NCI-H524 (cell line): ENCODE measurements at regions not wholly inside any gene's neighbourhood (a gene's known extent, or its start where the extent isn't known, plus 50 kb on each side); places are given as distances from the start of the nearest gene placed in this dataset.
A peak's percentile ranks its signal among the peaks of the same experiment; 100 is the strongest.
"Not testable (repeated sequence)": the region's sequence is repeated elsewhere in the genome, so short reads cannot be mapped to it uniquely, and the experiment has no call there.

Experiments used
- DNase-seq, 2 experiments: peaks; one replicate each; lab custom pipeline; 2025; lab: John Stamatoyannopoulos, UW

DNA sequence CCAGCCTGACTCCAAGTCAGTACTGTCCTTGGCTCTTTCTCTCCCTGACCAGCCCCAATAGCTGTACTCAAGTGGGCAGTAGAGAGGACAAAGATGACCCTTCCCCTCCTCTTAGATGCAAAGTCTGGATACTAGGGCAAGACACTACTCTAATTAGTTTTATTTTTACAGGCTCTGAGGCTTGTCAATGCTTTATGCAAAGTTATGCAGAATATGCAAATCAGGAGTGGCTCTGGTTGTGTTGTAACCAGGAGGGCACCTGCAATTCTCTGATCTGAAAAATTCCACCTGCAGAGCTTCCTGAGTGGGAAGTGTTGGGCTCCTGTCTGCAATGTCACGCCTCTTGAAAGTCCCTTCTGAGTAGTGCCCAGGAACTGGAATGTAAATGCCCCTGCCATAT, 201.5 kb downstream of the RGS3 start:
- no peak for DNase-seq

DNA sequence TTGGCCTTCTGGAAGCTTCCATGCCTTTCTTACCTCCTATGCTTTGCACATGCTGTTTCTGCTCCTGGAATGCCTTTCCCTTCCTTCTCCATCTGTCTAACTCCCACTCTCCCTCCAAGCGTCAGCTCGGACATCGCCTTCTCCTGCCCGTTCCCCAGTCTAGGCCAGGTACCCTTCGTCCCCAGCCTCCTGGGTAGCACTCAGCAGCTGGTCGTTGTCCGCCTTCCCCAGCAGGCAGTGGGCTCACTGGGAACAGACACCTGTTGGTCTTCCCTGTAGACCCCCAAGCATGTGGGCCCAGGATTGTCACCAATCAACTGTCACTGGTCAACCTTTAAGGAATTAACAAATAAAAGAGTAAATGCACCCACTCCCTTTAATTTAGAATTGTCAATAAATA, 202.2 kb downstream of the RGS3 start:
- no peak for DNase-seq

DNA sequence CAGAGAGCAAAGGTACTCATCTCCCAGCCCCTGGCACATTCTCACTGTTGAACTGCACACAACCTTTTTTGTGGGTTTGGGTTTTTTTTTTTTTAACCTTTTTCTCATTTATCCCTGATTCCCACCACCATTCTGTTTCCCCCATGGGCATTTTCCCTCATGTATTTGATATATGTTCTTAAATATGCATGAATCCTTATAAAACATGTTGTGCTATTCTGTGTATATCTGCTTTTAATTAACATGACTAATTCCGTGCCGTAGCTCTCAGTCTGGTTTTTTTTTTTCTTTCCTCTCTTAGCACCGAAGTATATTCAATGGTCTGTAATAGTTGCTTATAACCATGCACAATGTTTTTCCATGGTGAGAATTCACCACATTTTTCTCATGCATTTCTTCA, 204.5 kb downstream of the RGS3 start:
- DNase-seq = no peak

DNA sequence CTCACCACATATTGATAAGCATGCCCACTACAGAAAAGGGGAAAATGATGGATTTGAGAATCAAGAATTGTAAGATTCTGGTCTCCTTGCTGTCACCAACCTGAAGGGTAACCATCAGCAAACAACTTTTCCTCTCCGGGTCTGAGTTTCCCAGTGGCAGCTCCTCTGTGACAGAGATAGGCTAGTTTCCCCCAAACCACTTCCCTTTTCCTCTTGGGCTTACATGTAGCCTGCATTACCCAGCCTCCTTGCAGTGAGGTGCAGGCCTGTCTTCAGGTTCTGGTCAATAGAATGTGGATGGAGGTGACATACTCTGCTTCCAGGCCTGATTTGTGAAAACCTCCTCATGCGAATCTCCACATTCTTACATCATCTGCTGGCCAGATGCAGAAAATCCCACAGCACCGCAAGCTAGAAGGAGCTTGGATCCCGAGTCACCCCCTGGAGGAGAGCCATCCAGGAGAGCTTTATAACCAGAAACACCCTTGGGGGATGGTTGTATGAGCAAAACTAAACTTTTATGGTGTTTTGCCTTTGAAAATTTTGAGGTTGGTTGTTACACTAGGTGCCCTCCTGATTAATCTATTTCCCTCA, 206.1 kb downstream of the RGS3 start:
- no peak for DNase-seq

DNA sequence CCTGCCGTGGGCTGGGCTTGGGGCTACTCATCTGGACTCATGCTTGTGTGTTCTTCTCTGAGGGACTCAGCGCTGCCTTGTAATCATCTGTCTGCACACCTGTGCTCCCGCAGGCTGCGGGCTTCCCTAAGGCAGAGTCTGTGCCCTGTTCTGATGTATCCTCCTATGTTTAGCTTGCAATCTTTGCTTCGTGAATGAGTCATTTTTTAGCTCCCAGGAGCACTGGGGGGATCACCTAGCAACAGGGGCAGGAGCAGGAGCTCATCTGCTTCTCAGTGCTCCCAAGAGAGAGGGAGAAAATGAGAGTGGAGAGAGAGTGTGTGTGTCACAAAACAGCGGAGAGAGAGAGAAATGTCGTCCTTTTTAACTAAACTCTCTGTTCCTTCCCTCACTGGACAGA, 202.4 kb upstream of the ZNF618 start:
- DNase-seq = no peak

DNA sequence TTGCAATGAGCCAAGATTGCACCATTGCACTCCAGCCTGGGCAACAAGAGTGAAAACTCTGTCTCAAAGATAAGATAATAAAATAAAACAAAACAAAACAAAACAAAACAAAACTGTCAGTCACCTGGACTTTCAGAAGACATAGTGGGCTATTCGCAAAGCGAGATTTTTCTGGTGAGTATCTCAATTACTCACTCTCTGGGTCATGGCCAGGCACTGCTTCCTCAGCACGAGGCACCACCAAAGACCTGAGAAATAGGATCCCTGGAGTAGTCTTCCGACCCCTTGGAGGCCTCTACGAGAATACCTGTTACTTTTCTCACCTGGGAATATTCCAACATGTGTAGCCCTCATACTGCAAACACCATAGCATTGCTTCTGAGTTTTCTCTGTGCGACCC, 201.7 kb upstream of the ZNF618 start:
- no peak for DNase-seq

DNA sequence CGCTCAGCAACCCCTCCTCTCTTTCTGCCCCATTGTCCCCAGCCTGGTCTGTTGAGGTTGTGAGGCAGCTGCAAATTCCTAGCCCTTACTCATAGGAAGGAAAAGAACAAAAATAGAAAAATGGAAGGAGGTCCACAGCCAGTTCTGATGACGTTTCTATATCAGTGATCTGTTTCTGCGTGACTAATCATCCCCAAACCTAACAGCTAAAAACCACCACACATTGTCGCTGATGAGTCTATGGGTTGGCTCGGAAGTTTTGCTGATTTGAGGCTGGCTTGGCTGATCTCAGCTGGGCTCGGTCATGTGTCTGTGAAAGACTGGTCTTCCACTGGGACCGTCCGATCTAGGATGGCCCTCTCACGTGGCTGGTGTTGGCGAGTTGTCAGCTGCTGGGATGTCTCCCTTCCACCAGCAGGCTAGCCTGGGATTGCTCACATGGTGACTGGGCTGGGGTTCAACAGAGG, 200.6 kb upstream of the ZNF618 start:
- no peak for DNase-seq

DNA sequence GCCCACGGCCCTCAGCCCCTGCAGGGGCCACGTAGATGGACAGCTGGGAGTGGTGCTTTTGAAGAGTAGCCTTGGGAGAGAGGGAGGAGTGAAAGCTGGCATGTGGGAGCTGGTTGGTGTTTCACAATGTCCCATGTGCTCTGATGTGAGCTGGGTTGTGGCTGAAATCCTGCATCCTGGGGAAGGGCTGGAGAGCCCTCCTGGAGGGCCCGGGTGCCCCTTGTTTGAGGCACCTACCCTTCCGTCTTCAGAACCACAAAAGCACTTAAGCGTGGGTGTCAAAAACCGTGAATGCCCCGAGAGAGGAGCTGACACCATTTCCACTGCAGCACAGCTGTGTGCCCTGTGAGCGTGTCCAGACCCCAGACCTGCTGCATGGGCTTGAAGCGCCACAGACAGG, 199.1 kb upstream of the ZNF618 start:
- no peak for DNase-seq

DNA sequence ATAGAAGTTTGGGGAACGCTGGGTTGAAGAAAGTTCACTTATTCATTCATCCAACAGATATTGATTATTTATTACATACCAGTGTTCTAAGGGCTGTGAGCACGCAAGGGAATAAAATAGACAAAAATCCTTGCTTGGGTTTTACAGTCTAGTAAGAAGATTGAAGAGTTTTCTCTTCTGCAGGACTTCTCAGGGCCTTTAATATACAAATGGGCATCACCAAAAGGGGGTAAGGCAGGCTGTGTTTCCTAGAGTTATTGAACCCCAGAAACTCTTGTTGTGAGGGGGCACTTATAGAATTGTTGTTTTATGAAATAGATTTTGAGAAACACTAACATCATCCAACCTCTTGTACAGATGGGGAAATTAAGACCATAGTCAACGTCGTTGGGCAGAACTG, 198.5 kb upstream of the ZNF618 start:
- DNase-seq = no peak

DNA sequence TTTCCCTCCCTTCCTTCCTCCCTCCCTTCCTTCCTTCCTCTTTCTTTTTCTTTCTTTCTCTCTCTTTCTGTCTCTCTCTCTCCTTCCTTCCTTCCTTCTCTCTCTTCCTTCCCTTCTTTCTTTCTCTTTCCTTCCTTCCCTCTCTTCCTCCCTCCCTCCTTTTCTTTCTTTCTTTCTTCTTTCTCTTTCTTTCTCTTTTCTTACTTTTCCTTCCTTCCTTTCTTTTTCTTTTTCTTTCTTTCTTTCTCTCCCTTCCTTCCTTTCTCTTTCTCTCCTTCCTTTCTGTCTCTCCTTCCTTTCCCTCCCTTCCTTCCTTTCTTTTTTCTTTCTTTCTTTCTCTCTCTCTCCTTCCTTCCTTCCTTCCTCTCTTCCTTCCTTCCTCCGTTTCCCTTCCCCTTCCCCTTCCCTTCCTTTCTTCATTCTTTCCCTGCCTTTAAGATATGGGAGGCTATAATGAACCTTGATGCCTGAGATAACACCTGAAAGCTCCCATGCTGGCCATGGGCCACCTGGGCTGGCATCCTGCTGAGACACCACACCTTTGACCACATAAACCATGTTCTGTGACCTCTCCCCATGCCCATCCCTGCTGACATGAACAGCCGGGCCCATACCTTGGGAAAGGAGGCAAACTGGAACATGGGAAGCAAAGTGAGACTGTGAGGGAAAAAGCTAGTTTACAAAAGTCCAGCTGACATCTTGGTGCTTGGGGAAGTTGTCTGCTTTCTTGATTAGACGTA, 197.8 kb upstream of the ZNF618 start:
- no peak for DNase-seq

DNA sequence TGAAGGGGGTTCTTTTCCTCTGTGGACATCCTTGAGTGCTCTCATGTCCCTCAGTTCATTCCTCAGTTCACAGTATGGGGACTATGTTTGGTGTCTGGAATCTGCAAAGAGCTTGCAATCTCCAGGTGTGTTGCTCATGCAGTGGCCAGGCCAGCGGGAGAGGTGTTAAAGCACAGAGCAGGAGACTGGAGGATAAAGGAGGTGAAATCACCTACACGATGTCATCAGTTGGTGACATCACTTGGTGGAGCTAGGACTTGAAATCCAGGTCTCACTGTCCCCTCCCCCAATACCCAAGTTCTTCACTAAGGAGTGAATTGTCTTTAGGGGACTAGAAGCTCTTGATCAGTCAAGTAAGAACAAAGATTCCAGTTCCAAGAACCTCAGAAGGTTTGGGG, 197.3 kb upstream of the ZNF618 start:
- no peak for DNase-seq

DNA sequence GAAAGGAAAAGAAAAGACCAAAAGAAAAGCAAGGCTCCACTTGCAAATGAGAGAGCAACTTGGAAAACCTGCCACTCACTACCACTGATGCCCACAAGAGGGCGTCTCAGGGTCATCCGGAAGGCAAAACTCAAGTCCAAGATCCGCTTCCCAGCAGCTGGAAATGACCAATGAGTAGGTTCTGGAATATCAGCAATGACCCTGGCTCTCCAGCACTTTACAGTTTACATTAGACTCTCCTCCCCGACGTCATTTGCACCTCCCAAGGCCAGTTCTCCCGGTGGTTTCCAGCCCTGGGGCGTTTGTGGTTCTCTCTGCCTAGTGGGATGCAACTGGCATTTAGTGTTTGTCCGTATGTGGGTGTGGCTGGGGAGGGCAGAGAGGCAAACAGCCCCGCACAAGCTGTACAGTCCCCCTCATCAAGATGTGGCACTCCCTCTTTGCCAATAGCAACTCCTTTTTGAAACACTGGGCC, 193.8 kb upstream of the ZNF618 start:
- DNase-seq = peak; percentile 70

DNA sequence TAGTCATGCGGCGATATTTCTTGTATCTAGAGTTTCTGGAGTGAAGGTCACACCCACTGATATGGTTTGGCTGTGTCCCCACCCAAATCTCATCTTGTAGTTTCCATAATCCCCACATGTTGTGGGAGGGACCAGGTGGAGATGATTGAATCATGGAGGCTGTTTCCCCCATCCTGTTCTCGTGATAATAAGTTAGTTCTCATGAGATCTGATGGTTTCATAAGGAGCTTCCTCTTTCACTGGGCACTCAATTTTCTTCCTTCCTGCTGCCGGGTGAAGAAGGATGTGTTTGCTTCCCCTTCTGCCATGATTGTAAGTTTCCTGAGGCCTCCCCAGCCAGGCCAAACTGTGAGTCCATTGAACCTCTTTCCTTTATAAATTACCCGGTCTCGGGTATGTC, 190.5 kb upstream of the ZNF618 start:
- not testable (repeated sequence) for DNase-seq

DNA sequence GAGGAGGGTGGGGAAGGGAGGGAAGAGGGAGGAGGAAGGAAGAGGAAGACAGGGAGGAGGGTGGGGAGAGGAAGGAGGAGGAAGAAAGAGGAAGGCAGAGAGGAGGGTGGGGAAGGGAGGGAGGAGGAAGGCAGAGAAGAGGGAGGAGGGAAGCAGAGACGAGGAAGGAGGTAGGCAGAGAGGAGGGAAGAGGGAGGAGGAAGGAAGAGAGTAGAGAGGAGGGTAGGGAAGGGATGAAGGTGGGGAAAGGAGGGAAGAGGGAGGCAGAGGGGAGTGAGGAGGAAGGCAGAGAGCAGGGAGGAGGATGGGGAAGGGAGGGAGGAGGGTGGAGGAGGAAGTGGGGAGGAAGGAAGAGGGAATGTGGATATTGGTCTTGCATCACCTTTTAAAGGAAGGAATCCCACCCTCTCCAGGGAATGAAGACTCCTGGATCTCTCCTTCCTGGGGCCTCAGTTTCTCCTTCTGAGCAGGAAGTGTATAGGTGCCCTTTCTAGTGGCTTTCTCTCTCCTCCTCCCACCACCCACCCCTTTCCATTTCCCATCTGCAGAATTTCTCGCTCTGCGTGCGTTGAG, 188.9 kb upstream of the ZNF618 start:
- no peak for DNase-seq

DNA sequence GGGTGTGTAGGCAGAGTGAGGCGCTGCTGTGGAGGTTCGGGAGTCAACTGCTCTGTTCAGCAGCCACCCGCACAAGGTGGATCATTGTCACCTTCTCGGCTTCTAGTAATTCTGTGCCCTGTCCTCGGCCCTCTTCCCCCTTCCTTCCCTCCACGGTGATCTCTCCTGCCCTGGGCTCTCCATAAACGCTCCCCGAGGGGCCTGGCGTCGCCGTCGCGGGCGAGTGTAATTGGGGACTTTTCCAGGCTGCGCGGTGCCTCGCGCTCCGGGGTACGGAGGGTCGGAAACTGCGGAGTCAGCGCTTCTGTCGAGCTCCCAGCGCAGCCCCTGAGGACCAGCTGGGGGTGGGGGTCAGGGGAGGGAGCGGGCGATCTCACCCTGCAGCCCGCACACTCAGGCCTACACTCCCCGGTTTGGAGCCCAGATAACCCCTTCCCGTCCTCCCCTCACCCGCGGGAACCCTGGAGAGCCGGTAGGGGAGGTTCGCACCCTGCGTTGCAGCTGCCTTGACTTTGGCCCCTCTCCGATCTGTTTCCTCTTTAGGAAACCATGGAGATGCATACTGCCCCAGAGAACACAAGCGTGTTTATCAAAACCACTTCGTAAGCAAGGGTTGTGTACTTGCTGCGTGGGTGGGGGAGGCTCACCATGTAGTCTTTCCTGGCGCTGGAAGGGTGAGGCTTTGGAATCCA, 188.3 kb upstream of the ZNF618 start:
- DNase-seq = peak in 1 of 2 experiments; percentile 36

DNA sequence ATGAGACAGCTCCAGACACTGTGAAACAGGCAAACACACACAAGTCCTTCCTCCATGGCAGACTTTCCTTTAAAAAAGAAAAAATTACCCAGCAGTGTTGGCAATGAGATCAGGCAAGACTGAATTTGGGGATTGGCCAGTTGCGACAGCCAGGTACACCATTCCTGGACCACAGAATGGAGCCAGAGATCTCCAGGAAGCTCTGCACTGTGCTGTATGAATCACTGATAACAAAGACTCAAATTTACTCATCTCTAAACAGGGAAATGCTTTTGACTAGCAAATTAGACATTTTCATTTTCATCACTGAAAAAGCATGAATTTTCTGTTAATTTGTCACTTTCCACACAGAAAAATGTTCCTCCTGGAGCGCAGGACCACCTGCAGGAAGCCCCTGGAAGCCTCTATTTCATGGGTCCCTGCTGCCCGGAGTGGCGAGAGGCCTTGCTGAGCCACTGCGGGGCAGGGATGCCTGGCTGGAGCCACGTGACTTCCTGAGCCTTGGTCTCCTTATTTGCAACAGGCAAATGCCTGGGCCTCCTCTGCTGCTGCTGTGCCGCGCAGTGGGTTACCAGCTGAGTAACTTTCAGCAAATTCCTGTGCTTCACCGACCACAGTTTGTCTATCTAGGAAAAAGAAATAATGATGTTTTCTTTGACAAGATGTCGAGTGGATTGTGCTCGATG, 185.9 kb upstream of the ZNF618 start:
- no peak for DNase-seq

DNA sequence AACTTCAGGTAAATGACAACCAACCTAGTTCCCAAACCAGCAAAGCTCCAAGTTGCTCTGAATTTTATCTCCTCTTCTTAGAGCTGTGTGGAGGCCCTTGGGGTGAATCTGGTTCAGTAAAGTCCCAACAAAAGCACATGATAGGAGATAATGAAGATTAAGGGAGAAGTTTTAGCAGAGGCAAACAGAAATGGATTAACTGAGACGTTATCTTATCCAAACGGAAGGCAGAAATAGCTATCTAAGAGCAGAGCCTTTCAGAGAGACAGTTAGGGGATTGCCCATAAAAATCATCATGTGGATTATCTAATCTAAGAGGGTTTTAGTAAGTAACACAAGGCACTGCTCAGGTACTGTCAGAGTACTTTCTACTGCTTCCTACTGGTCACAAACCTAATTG, 183.9 kb upstream of the ZNF618 start:
- DNase-seq = no peak

DNA sequence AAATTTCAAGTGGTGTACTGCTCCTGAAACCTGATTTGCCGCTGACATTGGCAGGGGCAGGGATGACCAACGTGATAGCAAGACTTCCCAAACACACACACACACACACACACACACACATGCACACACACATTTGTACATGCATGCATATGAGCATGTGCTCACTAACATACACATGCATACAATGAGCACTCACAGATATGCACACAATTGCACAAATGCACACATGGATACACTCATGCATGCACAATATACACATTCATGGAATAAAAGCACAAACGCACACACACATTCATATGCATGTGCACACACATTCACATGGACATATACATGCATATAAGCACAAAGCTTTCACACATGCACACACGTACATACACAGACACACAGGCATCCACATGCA, 181.2 kb upstream of the ZNF618 start:
- no peak for DNase-seq

DNA sequence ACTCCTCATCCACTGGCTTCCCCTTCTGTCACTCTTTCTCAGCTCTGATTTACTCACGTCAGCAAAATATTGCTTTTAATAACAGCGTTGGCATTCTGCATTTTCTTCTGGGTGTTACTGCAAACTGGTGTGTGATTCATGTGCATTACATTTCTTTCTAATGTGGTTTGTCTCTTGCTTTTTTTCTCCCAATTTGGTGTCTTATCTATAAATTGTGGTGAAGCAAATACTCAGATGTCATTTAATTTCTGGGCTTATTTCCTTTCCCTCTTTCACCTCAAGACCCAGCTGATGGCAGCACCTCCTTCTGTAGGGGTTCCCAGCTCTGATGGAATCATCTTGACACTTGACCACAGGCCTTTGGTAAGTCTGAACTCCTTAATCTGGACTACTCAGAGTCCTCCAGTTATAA, 180.7 kb upstream of the ZNF618 start:
- no peak for DNase-seq

DNA sequence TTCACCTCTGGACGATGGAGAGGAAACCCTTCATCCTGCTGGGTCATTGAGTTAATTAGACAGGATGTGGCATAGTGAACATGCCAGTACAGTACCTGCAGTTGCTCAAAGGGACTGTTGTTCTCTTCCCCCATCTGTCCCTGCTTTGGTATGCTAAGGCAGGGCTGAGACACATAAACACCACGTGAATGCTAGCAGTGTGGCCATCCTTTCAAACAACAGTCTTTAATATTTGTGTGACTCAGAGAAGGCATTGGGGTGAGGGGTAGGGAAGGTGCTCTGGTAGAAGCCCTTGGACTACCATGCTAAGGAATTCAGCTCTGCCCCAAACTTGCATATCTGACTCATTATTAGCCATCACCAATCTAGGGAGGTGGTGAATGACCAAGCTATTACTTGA, 180.2 kb upstream of the ZNF618 start:
- DNase-seq = no peak

DNA sequence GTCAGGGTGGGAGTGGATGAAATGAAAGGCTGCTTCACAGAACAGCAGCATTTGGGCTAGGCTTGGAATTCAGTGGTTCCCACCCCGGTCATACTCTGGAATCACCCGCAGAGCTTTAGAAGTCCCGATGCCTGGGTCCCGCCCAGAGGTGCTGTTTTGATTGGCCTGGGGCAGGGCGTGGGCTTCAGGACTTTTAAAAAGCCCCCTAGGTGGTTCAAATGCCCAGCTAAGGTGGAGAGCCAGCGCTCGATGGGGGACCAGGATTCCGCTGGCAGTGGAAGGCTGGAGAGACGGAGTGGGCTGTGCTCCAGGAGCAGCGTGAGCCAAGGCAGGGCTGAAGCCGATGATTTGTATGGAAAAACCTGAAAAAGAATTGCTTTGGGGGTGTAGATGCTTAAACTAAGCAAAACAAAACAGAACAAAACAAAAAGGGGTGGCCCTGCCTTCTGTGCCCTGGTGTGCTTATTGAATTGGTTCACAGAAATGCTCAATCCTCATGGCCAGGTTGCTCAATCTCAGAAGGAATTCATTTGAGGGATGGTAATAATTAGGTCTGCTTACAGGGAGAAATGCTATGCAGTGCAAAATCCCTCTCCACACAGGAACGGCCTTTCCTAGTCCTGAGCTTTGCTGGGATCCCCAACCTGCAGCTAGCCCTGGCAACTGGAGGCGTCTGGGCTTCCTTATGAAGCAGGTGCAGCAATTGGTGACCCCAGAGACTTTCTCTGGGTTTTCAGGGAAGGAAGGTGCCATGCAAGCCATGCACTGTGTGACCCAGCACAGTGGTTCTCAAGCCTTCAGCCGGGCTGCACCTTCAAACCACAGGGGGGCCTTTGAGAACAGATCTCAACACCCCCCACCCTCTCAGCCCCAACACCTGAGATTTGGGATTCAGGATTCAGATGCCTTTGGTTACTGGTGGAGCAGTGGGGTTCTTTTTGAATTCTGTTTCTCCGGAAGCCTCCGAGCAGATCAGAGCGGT, 174.0 kb upstream of the ZNF618 start:
- DNase-seq = no peak
